ENCODE measurements at regions not wholly inside any gene's neighbourhood (a gene's known extent, or its start where the extent isn't known, plus 50 kb on each side); places are given as distances from the start of the nearest gene placed in this dataset.

DNA sequence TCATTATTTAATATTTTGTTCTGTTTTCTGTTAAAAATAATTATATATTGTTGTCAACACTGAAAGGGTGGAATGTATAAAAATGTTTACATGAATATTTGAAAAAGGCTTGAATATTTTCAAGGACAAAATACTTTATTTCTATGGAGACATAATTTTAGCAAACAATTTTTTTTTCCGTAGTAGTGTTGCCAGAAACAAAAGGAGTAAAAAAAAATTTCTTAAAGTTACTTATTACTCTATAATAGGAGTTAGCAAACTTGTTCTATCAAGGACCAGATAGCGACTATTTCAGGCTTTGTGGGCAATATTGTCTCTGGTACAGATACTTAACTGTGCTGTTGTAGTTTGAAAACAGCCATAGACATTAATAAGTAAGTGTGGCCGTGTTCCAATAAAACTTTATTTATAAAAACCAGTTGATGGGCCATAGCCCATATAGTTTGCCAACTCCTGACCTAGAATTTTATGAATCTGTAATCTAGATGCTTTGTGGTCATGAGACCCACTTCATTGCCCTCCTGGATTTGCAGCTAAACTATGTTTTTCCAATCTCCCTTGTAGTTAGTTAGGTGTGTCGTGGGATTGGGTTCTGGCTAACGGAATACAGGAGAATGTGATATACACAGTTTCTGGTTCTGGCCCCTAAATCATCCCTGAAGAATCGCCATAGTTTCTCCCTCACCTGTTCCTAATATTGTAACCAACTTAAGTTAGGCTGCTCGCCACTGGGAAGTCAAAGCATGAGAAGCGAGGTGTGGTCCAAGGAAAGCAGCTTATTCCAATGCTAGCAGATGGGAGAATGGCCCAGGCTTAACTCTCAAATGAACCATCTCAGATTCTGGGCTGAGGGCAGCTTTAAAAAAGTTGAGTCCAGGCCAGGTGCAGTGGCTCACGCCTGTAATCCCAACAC lies 153.6 kb downstream of the ABCA8 start:
- no peak overlapping the region for H3K4me3 ChIP-seq (ENCODE audit: low read depth, low read length)
- TF ChIP-seq, protein P1, sequence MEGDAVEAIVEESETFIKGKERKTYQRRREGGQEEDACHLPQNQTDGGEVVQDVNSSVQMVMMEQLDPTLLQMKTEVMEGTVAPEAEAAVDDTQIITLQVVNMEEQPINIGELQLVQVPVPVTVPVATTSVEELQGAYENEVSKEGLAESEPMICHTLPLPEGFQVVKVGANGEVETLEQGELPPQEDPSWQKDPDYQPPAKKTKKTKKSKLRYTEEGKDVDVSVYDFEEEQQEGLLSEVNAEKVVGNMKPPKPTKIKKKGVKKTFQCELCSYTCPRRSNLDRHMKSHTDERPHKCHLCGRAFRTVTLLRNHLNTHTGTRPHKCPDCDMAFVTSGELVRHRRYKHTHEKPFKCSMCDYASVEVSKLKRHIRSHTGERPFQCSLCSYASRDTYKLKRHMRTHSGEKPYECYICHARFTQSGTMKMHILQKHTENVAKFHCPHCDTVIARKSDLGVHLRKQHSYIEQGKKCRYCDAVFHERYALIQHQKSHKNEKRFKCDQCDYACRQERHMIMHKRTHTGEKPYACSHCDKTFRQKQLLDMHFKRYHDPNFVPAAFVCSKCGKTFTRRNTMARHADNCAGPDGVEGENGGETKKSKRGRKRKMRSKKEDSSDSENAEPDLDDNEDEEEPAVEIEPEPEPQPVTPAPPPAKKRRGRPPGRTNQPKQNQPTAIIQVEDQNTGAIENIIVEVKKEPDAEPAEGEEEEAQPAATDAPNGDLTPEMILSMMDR (IDR thresholded peaks at IDR 0.05; ENCODE audit: low read depth, low read length, missing control alignments): no peak
- DNase-seq (ENCODE audit: low read depth): no peak

DNA sequence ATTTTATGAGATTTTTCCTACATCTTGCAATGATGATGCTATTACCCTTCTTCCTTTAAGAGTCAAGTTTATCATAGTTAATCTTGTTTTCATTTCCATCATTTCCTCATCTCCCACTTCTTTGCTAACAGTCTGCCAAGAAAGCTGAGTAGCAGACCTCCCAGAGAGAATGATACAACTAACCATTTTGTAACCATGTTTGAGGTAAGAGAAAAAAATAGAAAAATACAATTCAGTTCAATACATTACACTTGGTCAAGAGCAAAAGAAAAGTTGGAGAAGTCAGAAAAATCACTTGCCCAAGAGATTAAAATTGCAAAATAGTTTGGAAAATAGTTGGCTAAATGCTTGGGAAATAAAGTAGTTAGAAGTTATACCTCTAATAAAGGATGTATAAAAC lies 154.4 kb downstream of the ABCA8 start:
- no peak for DNase-seq (ENCODE audit: low read depth)
- TF ChIP-seq, protein P1 (IDR thresholded peaks at IDR 0.05; ENCODE audit: low read depth, low read length, missing control alignments): no peak
- H3K4me3 ChIP-seq (ENCODE audit: low read depth, low read length): no peak overlapping the region

DNA sequence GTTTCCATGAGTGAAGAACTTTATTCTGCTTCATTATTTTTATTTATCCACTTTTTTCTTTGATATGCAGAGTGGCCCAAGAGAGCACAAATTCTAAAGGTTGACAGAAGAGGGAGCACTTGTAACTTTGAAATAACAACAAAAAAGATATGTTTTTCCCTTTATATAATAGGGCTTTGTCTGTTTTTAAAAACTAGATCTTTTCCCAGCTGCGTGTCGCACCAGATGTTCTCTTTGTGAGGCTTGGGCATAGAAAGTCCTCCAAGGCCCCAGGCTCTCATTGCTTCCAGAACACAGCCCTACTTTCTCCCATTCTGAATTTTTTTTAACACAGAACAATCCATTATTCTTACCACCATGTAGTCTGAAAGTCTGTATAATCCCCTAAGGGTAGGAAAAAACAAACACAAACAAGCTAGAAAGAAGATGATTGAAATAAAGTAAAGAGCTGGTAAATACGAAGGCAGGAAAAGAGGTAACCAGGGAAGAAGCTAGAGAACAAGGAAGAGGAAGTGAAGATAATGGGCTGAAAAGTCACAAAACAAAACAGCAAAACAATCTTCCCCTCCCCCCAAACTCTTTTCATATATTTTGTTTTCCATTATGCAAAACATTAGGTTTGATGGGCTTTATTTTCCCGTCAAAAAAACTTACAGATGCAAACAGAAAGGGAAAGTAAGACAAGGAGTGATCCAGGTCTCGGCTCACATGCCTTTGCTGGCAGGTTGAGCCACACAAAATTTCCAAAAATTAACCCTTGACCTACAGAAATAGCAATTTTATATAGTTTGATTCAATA lies 160.4 kb downstream of the ABCA8 start:
- no peak for DNase-seq (ENCODE audit: low read depth)
- H3K4me3 ChIP-seq (ENCODE audit: low read depth, low read length): peak overlapping the region; percentile 15; the same call in 1 of the 2 replicates
- TF ChIP-seq, protein P1 (IDR thresholded peaks at IDR 0.05; ENCODE audit: low read depth, low read length, missing control alignments): peak; percentile 32

DNA sequence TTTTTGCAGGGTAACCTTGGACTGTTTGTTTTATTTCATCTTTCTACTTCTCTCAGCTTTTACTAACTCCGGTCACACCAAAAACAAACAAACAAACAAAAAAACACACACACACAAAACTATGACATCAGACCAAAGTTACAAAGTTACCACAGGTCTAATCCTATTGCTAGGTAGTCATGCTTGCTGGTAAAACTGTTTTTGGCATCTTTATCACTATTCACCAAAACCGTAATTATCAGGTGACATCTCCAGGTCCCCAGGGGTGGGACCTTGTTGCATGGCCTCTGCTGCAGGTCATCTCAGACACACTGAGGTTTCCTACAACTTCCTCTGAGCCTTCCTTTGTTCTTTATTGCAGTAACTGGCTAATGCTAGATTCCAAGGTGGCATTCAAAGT lies 162.3 kb downstream of the ABCA8 start:
- H3K4me3 ChIP-seq (ENCODE audit: low read depth, low read length): no peak overlapping the region
- DNase-seq (ENCODE audit: low read depth): no peak
- TF ChIP-seq, protein P1 (IDR thresholded peaks at IDR 0.05; ENCODE audit: low read depth, low read length, missing control alignments): no peak

DNA sequence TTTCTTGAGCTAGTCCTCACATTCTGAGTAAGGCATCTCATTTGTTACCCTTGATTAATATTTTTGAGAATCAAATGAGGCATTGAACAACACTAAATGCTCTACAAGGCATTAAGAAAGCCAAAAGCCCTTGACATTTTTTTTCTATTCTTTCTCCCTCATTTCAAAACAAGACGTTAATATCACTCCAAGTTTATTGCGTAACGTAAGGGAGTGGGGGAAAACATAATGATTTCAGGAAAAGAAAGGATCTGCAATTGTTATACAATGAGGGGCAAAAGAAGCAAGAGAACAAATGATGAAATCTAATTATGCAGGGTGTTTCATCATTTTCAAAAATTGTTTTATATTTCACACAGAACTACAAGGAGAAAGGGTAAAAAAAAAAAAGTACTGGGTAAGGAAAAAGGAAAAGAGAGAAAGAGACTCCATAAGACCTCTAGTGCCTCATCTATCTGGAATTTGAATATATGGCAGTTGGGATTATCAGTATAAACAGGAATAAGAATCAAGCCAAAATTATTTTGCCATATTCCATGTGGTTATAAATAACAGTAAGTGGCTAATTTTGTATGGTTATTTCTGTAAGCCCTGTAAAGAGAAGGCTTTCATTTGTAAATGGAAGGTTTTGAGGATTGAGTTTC lies 163.0 kb downstream of the ABCA8 start:
- DNase-seq (ENCODE audit: low read depth): no peak
- no peak overlapping the region for H3K4me3 ChIP-seq (ENCODE audit: low read depth, low read length)
- TF ChIP-seq, protein P1 (IDR thresholded peaks at IDR 0.05; ENCODE audit: low read depth, low read length, missing control alignments): no peak

DNA sequence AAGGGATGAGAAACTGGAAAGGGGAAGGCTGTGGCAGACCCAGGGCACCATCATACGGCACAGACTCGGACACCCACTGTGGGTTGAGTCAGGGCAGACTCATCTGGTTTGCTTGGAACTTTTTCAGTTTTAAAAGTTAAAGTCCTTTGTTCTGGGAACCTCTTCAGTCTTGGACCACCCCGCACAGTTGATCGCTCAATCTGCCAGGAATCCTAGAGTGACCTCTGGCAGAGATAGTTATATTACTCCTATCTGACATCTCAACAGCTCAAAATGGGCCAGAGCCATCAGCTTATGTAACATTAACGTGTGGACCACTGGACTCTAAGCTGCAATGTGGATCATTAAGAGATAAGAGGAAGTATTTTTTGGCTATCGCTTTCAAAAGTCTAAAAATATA lies 164.3 kb downstream of the ABCA8 start:
- TF ChIP-seq, protein P1 (IDR thresholded peaks at IDR 0.05; ENCODE audit: low read depth, low read length, missing control alignments): no peak
- DNase-seq (ENCODE audit: low read depth): no peak
- no peak overlapping the region for H3K4me3 ChIP-seq (ENCODE audit: low read depth, low read length)

Measured in GM12864 (cell line).